ENCODE measurements at regions not wholly inside any gene's neighbourhood (a gene's known extent, or its start where the extent isn't known, plus 50 kb on each side); places are given as distances from the start of the nearest gene placed in this dataset.
A peak's percentile ranks its signal among the peaks of the same experiment; 100 is the strongest.

GRCh38 chrX:124507246-124507645, 160.9 kb downstream of the SH2D1A start:
- Histone ChIP-seq H3K9me3 (replicated peaks; ENCODE audit: control insufficient read depth, low read depth, low read length) (no peaks in the 10 kb centered on the region), H3K36me3 (ENCODE audit: control insufficient read depth, insufficient read depth, low read length) (no peaks in the 10 kb centered on the region), H3K27me3 (ENCODE audit: control insufficient read depth, insufficient read depth, low read length) (no peaks in the 10 kb centered on the region), H3K27ac (ENCODE audit: low read length) (no peak overlapping the region), H3K4me3 (ENCODE audit: low read length) (no peak overlapping the region), H3K4me1 (ENCODE audit: control insufficient read depth, insufficient read depth, low read length) (no peaks in the 10 kb centered on the region)
- DNase-seq = no peak
- WGBS (ENCODE audit: insufficient coverage) = no CpG with 5 or more reads among the region's 2 CpGs

GRCh38 chrX:124518885-124519284, 172.5 kb downstream of the SH2D1A start:
- no peak for DNase-seq
- Histone ChIP-seq H3K36me3 (ENCODE audit: control insufficient read depth, insufficient read depth, low read length) (no peaks in the 10 kb centered on the region), H3K27me3 (ENCODE audit: control insufficient read depth, insufficient read depth, low read length) (no peaks in the 10 kb centered on the region), H3K27ac (ENCODE audit: low read length) (no peak overlapping the region), H3K4me3 (ENCODE audit: low read length) (no peak overlapping the region), H3K4me1 (ENCODE audit: control insufficient read depth, insufficient read depth, low read length) (no peaks in the 10 kb centered on the region), H3K9me3 (replicated peaks; ENCODE audit: control insufficient read depth, low read depth, low read length) (peaks cover 3% of the 10 kb centered on the region)
- no CpG with 5 or more reads among the region's 1 CpG for WGBS (ENCODE audit: insufficient coverage)

GRCh38 chrX:124524852-124525251, 178.5 kb downstream of the SH2D1A start:
- Histone ChIP-seq H3K27me3 (ENCODE audit: control insufficient read depth, insufficient read depth, low read length) (no peaks in the 10 kb centered on the region), H3K9me3 (replicated peaks; ENCODE audit: control insufficient read depth, low read depth, low read length) (no peaks in the 10 kb centered on the region), H3K36me3 (ENCODE audit: control insufficient read depth, insufficient read depth, low read length) (no peaks in the 10 kb centered on the region), H3K27ac (ENCODE audit: low read length) (no peak overlapping the region), H3K4me3 (ENCODE audit: low read length) (no peak overlapping the region), H3K4me1 (ENCODE audit: control insufficient read depth, insufficient read depth, low read length) (no peaks in the 10 kb centered on the region)
- DNase-seq = no peak
- no CpG with 5 or more reads among the region's 3 CpGs for WGBS (ENCODE audit: insufficient coverage)

GRCh38 chrX:124529786-124530185, 183.4 kb downstream of the SH2D1A start:
- no peak for DNase-seq
- H3K27me3 ChIP-seq (ENCODE audit: control insufficient read depth, insufficient read depth, low read length) = no peaks in the 10 kb centered on the region
- H3K36me3 ChIP-seq (ENCODE audit: control insufficient read depth, insufficient read depth, low read length) = no peaks in the 10 kb centered on the region
- H3K27ac ChIP-seq (ENCODE audit: low read length) = no peak overlapping the region
- H3K4me1 ChIP-seq (ENCODE audit: control insufficient read depth, insufficient read depth, low read length) = no peaks in the 10 kb centered on the region
- no peaks in the 10 kb centered on the region for H3K9me3 ChIP-seq (replicated peaks; ENCODE audit: control insufficient read depth, low read depth, low read length)
- no CpG with 5 or more reads among the region's 3 CpGs for WGBS (ENCODE audit: insufficient coverage)
- no peak overlapping the region for H3K4me3 ChIP-seq (ENCODE audit: low read length)

- H3K36me3 ChIP-seq (ENCODE audit: control insufficient read depth, insufficient read depth, low read length) = no peaks in the 10 kb centered on the region
- H3K27me3 ChIP-seq (ENCODE audit: control insufficient read depth, insufficient read depth, low read length) = no peaks in the 10 kb centered on the region
- H3K4me3 ChIP-seq (ENCODE audit: low read length) = no peak overlapping the region
- H3K9me3 ChIP-seq (replicated peaks; ENCODE audit: control insufficient read depth, low read depth, low read length) = no peaks in the 10 kb centered on the region
- 80% methylated on average over 1 of the region's 1 CpG for WGBS (ENCODE audit: insufficient coverage)
- DNase-seq = peak; percentile 41
- H3K4me1 ChIP-seq (ENCODE audit: control insufficient read depth, insufficient read depth, low read length) = no peaks in the 10 kb centered on the region
- no peak overlapping the region for H3K27ac ChIP-seq (ENCODE audit: low read length)
Measured at GRCh38 chrX:124530803-124531202, 184.4 kb downstream of the SH2D1A start.

GRCh38 chrX:124534536-124534935, 188.2 kb downstream of the SH2D1A start:
- H3K27ac ChIP-seq (ENCODE audit: low read length) = no peak overlapping the region
- no peaks in the 10 kb centered on the region for H3K4me1 ChIP-seq (ENCODE audit: control insufficient read depth, insufficient read depth, low read length)
- H3K36me3 ChIP-seq (ENCODE audit: control insufficient read depth, insufficient read depth, low read length) = no peaks in the 10 kb centered on the region
- DNase-seq = no peak
- no CpG with 5 or more reads among the region's 3 CpGs for WGBS (ENCODE audit: insufficient coverage)
- no peaks in the 10 kb centered on the region for H3K9me3 ChIP-seq (replicated peaks; ENCODE audit: control insufficient read depth, low read depth, low read length)
- H3K4me3 ChIP-seq (ENCODE audit: low read length) = no peak overlapping the region
- no peaks in the 10 kb centered on the region for H3K27me3 ChIP-seq (ENCODE audit: control insufficient read depth, insufficient read depth, low read length)

GRCh38 chrX:124540474-124540873, 194.1 kb downstream of the SH2D1A start:
- Histone ChIP-seq H3K4me3 (ENCODE audit: low read length) (no peak overlapping the region), H3K27me3 (ENCODE audit: control insufficient read depth, insufficient read depth, low read length) (no peaks in the 10 kb centered on the region), H3K27ac (ENCODE audit: low read length) (no peak overlapping the region), H3K36me3 (ENCODE audit: control insufficient read depth, insufficient read depth, low read length) (no peaks in the 10 kb centered on the region), H3K4me1 (ENCODE audit: control insufficient read depth, insufficient read depth, low read length) (no peaks in the 10 kb centered on the region), H3K9me3 (replicated peaks; ENCODE audit: control insufficient read depth, low read depth, low read length) (no peaks in the 10 kb centered on the region)
- DNase-seq = no peak
- 100% methylated on average over 2 of the region's 5 CpGs for WGBS (ENCODE audit: insufficient coverage)

GRCh38 chrX:124548571-124548970, 202.2 kb downstream of the SH2D1A start:
- DNase-seq = no peak
- Histone ChIP-seq H3K27me3 (ENCODE audit: control insufficient read depth, insufficient read depth, low read length) (peaks cover 2% of the 10 kb centered on the region), H3K36me3 (ENCODE audit: control insufficient read depth, insufficient read depth, low read length) (no peaks in the 10 kb centered on the region), H3K9me3 (replicated peaks; ENCODE audit: control insufficient read depth, low read depth, low read length) (no peaks in the 10 kb centered on the region), H3K4me3 (ENCODE audit: low read length) (no peak overlapping the region), H3K4me1 (ENCODE audit: control insufficient read depth, insufficient read depth, low read length) (no peaks in the 10 kb centered on the region), H3K27ac (ENCODE audit: low read length) (no peak overlapping the region)
- WGBS (ENCODE audit: insufficient coverage) = 33% methylated on average over 3 of the region's 6 CpGs

GRCh38 chrX:124555036-124555595, 208.8 kb downstream of the SH2D1A start:
- WGBS (ENCODE audit: insufficient coverage) = 0% methylated on average over 1 of the region's 2 CpGs

GRCh38 chrX:124557976-124558375, 211.6 kb downstream of the SH2D1A start:
- Histone ChIP-seq H3K36me3 (ENCODE audit: control insufficient read depth, insufficient read depth, low read length) (no peaks in the 10 kb centered on the region), H3K4me3 (ENCODE audit: low read length) (no peak overlapping the region), H3K4me1 (ENCODE audit: control insufficient read depth, insufficient read depth, low read length) (no peaks in the 10 kb centered on the region), H3K9me3 (replicated peaks; ENCODE audit: control insufficient read depth, low read depth, low read length) (no peaks in the 10 kb centered on the region), H3K27ac (ENCODE audit: low read length) (no peak overlapping the region), H3K27me3 (ENCODE audit: control insufficient read depth, insufficient read depth, low read length) (no peaks in the 10 kb centered on the region)
- no CpG with 5 or more reads among the region's 1 CpG for WGBS (ENCODE audit: insufficient coverage)
- DNase-seq = no peak

More at GRCh38 chrX:124555036-124555595, 208.8 kb downstream of the SH2D1A start:
- Histone ChIP-seq H3K9me3 (replicated peaks; ENCODE audit: control insufficient read depth, low read depth, low read length) (no peaks in the 10 kb centered on the region), H3K27ac (ENCODE audit: low read length) (no peak overlapping the region), H3K27me3 (ENCODE audit: control insufficient read depth, insufficient read depth, low read length) (no peaks in the 10 kb centered on the region), H3K4me1 (ENCODE audit: control insufficient read depth, insufficient read depth, low read length) (no peaks in the 10 kb centered on the region), H3K4me3 (ENCODE audit: low read length) (no peak overlapping the region), H3K36me3 (ENCODE audit: control insufficient read depth, insufficient read depth, low read length) (no peaks in the 10 kb centered on the region)
- DNase-seq = peak; percentile 6

GRCh38 chrX:124573468-124573867, 227.1 kb downstream of the SH2D1A start:
- Histone ChIP-seq H3K4me3 (ENCODE audit: low read length) (no peak overlapping the region), H3K4me1 (ENCODE audit: control insufficient read depth, insufficient read depth, low read length) (no peaks in the 10 kb centered on the region), H3K36me3 (ENCODE audit: control insufficient read depth, insufficient read depth, low read length) (no peaks in the 10 kb centered on the region), H3K27me3 (ENCODE audit: control insufficient read depth, insufficient read depth, low read length) (no peaks in the 10 kb centered on the region), H3K27ac (ENCODE audit: low read length) (no peak overlapping the region), H3K9me3 (replicated peaks; ENCODE audit: control insufficient read depth, low read depth, low read length) (no peaks in the 10 kb centered on the region)
- WGBS (ENCODE audit: insufficient coverage) = no CpG with 5 or more reads among the region's 2 CpGs
- peak; percentile 37 for DNase-seq
